Astrocyte (in vitro differentiated cells and primary cell): ENCODE measurements at regions not wholly inside any gene's neighbourhood (a gene's known extent, or its start where the extent isn't known, plus 50 kb on each side); places are given as distances from the start of the nearest gene placed in this dataset.

Experiments
- CTCF ChIP-seq: IDR thresholded peaks from 2 replicates; pipeline ENCODE4 v1.5.1; 2011; ENCODE audit warnings: low read depth, mild to moderate bottlenecking, inconsistent platforms, low read length, moderate library complexity; ENCODE audit not compliant: insufficient read depth
- EZH2 ChIP-seq: IDR thresholded peaks from 2 replicates; pipeline ENCODE4 v1.6.1; 2012; ENCODE audit warnings: mild to moderate bottlenecking, low read length, inconsistent platforms; ENCODE audit not compliant: insufficient read depth

- TF ChIP-seq CTCF (no peak), EZH2 (no peak)
Observed at GRCh38 chr14:83342590-83342989, 1808.9 kb upstream of the SEL1L start.
